ENCODE measurements at regions not wholly inside any gene's neighbourhood (a gene's known extent, or its start where the extent isn't known, plus 50 kb on each side); places are given as distances from the start of the nearest gene placed in this dataset.

DNA sequence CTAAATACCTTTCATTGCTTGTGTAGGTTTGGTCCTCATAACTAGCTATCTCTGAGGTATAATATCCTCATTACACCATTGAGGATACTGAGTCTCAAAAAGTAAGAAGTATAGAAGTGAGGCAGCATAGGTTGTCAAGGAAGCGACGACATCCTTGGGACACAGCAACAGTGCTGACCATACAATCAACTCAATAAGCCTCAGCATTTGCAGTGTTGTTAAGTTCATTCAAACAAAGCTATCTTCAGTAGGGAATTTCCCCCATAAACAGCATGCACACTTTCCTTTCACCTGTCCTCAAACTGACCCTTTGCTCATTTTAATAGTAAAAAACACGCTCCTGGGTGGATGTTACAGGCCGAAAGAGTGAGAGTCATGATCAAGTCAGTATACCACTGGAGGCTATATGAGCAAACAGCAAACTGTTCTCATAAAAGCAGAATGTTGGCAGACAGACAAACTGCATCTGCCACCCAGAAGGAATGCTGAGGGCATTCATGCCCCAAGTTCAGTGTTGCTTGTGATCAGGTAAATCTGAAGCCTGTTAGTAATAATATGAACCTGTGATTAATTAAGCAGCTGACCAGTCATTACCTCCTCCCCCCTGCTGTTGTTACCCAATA is 756.2 kb upstream of the TENM4 start:
- DNase-seq: no peak
- intact Hi-C loops (cut with DNase I): no loop called here

GRCh38 chr11:80196041-80196440 is 755.2 kb upstream of the TENM4 start:
- intact Hi-C loops (cut with DNase I): no loop called here

DNA sequence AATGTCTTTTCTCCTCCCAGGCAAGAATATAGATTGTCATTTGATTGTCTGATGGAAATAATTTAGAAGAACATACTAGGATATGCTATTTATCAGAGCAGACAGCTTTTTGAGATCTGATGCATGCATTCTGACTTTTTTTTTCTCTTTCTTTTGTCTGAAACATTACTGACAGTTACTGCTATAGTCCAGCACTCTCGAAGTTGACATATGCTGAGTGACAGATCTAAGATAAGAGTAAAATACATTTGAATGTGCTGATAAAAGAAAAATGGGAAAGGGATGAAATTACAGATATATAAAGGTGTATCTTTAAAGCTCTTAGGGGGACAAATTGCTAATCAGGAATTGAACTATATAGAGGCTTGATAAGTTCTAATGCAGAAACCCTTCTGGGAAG is 753.8 kb upstream of the TENM4 start:
- intact Hi-C loops (cut with DNase I): no loop called here
- no peak for DNase-seq

More at GRCh38 chr11:80196041-80196440, 755.2 kb upstream of the TENM4 start:
- DNase-seq: no peak

GRCh38 chr11:80194016-80194415 is 753.2 kb upstream of the TENM4 start:
- intact Hi-C loops (cut with DNase I): no loop called here
- no peak for DNase-seq

DNA sequence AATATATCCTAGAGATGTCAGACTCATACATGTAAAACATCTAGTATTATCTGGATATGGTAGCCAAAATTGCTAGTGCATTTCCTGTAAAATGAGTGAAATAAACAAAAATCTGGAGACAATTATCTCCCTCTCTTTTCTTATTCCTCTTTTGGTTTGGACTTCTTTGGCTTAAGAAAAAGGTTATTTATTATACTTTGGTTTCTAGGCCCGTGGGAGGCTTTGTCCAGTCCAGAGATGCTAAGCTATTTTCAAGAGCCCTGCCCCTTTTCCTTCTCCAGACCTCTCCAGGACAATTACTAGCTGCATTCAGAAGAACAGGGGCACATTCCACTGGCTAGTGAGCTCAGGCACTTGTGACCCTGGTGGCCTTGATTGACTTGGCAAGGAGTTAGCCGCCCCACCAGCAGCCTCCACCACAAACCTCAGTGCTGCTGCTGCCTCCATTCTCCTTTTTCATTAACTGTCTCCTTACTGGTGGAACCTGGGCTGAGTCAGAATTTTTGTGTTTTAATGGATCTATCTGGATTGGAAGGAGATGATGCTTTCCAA is 747.3 kb upstream of the TENM4 start:
- intact Hi-C loops (cut with DNase I): no loop called here
- DNase-seq: no peak

- no peak for DNase-seq
- intact Hi-C loops (cut with DNase I): no loop called here
Observed at GRCh38 chr11:80186692-80187091, 745.9 kb upstream of the TENM4 start.

GRCh38 chr11:80182901-80183300 is 742.1 kb upstream of the TENM4 start:
- DNase-seq: no peak
- intact Hi-C loops (cut with DNase I): no loop called here

- no peak for DNase-seq
- intact Hi-C loops (cut with DNase I): no loop called here
Observed at GRCh38 chr11:80173371-80174136, 732.7 kb upstream of the TENM4 start.

- no peak for DNase-seq
- intact Hi-C loops (cut with DNase I): no loop called here
Observed at GRCh38 chr11:80168796-80169195, 728.0 kb upstream of the TENM4 start.

DNA sequence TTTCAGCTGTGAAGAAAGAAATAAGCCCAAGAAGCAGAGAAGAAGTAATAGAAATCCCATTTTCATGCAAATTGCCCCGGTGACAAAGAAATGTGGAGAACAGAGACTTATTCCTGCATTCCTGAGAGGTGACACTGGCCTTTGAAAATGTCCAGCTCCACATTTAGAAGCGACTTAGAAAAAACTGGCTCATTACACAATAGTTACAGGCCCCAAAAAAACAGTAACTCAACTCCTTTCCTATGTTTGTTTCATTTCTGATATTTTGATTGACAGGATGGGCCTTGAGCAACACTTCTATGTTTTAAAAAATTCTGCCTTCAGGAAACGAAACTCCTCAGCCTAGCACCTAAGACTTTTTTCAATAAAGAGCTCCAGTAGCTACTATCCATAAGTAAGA is 726.9 kb upstream of the TENM4 start:
- intact Hi-C loops (cut with DNase I): no loop called here

DNA sequence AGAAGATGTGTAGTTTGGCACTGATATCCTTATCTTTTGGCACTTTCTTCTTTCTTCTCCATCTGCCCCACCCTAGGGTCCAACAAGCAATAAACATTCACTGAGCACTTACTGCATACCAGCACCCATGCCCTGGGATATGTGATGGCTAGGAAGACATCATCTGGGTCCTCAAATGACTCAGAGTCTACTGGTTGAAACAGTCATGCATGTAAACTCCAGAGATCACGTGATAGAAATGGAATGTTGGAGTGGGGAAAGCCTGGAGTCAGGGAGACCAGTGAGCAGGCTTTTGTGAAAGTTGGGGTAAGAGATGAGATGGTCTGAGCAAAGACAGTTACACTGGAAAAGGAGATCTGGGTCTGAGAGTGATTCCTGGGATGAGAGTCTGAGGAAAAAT is 724.9 kb upstream of the TENM4 start:
- DNase-seq: no peak
- intact Hi-C loops (cut with DNase I): no loop called here

More for the DNA sequence above, 726.9 kb upstream of the TENM4 start:
- no peak for DNase-seq

DNA sequence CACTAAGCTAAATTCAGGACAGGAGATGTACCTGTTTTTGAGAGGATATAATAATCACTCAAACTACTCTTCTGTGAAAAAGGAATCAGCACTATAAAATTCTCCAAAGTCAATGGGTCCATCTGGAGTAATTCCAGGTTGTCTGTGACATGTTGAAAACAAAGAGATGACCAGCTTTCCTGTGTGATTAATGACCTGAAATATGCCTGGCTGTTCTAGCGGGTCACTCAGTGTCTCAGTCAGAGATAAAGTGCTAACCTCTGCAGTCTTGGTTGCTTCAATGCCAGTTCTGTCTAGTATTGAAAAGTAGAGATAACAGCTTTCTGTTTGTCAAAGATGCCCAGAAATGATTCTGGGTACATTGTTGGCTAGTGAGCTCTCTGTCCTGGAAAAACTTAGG is 722.6 kb upstream of the TENM4 start:
- intact Hi-C loops (cut with DNase I): no loop called here
- DNase-seq: no peak

GRCh38 chr11:80163011-80163410 is 722.2 kb upstream of the TENM4 start:
- no peak for DNase-seq
- intact Hi-C loops (cut with DNase I): no loop called here

DNA sequence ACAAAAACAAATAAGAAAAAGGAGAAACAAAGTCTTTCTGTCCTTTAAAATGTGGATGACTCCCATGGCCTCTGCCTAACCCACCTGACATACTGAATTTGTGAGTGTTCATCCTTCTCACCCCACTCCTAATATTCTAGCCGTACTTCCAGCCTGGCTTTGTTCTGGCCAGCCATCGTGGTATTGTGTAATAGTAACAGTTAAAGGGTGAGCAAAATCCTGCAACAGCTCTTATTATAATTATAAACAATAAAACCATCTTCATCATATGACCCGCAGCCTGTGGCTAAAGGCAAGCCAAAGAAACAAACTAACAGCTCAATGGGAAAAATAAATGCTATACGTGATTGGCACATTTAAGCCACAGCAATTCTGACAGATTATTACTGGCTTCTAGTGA is 721.6 kb upstream of the TENM4 start:
- DNase-seq: no peak
- intact Hi-C loops (cut with DNase I): no loop called here

- intact Hi-C loops (cut with DNase I): no loop called here
- no peak for DNase-seq
Observed at GRCh38 chr11:80157447-80157846, 716.6 kb upstream of the TENM4 start.

- intact Hi-C loops (cut with DNase I): no loop called here
- no peak for DNase-seq
Observed at GRCh38 chr11:80156062-80156461, 715.2 kb upstream of the TENM4 start.

DNA sequence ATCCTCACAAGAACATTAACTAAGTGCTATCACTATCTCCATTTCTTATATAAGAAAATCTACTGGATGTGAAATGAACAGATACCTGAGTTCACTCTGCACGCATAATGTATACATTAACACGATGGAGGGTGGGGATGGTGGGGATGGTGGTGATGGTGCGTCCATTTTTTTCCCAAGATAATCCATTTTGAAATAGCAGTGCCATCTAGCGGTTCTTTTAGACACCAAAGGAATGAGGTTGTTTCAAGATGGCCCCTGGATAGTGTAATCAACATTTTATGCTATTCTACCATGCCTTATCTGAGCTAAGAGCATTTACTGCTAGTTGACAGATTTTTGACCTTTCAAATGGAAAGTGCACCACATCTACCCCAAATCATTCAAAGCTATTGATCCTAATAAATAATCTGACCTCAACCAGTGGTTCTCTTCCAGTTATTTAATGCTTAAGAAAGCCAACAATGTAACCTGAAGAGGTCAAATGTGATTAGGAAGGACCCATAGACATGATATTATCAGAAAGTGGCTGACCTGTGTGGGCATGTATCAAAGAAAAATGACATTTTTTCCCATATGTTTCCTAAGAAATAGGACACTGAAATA is 714.7 kb upstream of the TENM4 start:
- peak in 2 of 42 donors; percentile 5 to 10 for DNase-seq
- intact Hi-C loops (cut with DNase I): no loop called here

GRCh38 chr11:80146232-80146631 is 705.4 kb upstream of the TENM4 start:
- peak in 24 of 42 donors; percentile 2 to 53 (median 22) for DNase-seq
- intact Hi-C loops (cut with DNase I): no loop called here

DNA sequence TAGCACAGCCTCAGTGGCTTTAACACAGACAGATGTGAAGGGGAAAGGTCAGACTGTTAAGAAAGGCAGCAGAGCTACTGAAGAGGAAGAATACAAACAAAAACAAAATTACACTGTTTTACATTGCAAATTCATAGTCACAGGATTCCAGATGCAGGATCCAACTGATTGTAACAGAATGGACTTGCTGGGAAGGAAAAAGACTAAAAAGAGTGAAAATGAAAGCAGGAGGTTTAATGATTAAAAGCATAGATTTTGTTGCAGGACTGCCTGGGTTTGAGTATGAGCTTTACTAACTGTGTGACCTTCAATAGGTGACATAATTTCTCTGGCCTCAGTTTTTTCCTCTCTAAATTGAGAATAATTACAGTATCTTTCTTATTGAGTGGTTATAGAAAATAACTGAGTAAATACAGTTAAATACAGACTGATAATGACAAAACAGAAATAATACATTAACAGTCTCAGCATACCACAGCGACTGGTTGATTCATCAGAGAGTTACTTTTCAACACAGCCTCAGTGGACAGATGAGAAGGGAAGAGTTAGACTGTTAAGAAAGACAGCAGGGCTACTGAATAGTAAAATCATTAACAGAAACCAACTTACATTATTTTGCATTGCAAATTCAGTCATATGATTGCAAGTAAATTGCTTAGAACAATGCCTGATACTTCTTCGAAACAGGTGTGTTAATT is 704.2 kb upstream of the TENM4 start:
- DNase-seq: no peak
- intact Hi-C loops (cut with DNase I): no loop called here

- intact Hi-C loops (cut with DNase I): no loop called here
- DNase-seq: no peak
Observed at GRCh38 chr11:80136991-80137390, 696.2 kb upstream of the TENM4 start.

Data from head of caudate nucleus (tissue), 42 donors.